Stimulated activated CD8-positive, alpha-beta memory T cell treated with anti-CD3 and anti-CD28 coated beads, Interleukin-15, amount 100 ng/mL, for 24 hours (primary cell): ENCODE measurements at regions not wholly inside any gene's neighbourhood (a gene's known extent, or its start where the extent isn't known, plus 50 kb on each side); places are given as distances from the start of the nearest gene placed in this dataset.
"Not testable (repeated sequence)": the region's sequence is repeated elsewhere in the genome, so short reads cannot be mapped to it uniquely, and the experiment has no call there.

ENCODE experiments used
- DNase-seq: peaks from one replicate; pipeline ENCODE4 v3.0.0-alpha.2; 2020; ENCODE audit warnings: low read depth

GRCh38 chr2:37759989-37760388 is 88.5 kb upstream of the CDC42EP3 start:
- not testable (repeated sequence) for DNase-seq

DNA sequence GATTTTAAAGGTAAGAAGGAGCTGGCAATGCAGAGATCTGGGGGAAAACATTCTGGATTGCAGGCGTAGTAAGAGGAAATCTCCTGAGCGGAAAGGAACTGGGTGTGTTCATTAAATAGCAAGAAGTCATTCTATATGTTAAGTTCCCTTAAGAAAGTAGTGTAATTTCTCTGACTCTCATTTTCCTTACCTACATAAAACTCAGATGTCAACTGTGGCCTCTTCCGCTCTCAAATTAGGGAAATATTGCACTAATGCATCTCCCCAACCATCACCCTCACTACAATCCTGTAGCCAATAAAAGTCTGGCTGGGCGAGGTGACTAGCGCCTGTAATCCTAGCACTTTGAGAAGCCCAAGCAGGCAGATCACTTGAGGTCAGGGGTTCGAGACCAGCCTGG is 89.0 kb upstream of the CDC42EP3 start:
- DNase-seq, result no peak

DNA sequence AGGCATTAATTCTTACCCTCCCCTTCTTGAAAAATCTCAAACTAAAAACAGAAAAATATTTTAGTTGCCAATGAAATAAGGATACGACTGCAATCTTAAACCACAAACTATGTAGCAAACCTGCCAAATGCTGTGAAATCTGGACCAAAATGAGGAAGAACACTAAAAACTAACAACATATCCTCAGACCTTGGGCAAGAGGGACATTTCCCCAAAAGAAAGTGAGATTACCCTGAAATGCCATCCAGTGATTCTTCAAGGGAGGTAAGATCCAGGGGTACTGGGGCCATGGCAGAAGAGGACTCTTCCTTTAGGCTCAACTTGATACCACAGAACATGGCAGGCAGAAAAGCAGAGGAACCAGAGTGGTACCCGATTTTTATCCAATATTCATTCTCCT is 90.8 kb upstream of the CDC42EP3 start:
- DNase-seq, result not testable (repeated sequence)

DNA sequence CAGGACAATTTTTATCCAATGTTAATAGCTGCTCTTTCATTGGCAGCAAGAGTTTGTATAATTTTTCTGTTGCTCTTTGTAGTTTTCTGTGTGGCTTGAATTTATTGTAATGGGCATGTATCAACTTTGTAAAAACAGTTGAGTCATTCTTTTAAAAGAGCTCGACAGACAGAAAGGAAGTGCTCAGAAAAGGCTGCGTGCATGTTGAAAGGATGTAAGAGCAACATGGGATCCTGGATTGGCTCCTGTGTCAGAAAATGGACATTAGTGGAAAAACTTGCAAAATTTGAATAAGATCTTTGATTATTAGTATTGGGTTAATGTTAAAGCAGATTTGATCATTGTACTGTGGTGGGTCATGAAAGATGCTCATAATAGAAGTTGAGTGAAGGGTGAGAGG is 93.3 kb upstream of the CDC42EP3 start:
- DNase-seq, result no peak

DNA sequence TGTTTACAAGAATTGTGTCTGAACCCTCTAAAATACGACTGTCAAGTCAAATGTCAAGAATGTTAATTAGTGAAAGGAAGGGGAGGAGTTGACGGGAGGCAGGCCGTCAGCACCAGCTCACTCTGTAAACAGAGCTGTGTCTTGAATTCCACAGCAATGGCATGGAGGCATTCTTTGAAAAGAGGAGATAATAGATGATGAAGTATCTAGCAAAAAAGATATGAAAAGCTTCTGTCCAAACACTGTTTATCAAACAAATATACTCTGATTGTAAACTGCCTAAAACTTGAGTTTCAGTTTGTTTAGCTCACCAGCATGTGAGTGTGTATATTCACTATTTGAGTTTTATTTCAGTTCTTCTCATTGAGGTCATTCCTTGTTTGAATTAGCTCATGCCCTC is 94.7 kb upstream of the CDC42EP3 start:
- DNase-seq, result no peak

- no peak for DNase-seq
Observed at GRCh38 chr2:37767046-37767445, 95.6 kb upstream of the CDC42EP3 start.

- no peak for DNase-seq
Observed at GRCh38 chr2:37767959-37768925, 96.8 kb upstream of the CDC42EP3 start.

DNA sequence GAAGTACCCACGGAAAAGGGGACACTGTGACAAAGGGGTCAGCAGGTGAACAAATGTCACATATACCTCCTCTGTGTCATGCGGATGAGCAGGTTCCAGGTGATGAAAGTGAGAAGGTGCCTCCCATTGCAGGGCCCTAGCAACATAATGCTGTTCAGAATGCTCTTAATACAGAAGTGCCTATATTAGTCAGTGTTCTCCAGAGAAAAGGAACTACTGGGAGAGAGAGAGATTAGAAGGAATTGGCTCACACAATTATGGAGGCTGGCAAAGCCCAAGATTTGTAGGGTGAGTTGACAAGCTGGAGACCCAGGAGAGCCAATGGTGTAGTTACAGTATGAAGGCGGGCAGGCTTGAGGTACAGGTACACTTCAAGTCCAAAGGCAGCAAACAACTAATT is 98.1 kb upstream of the CDC42EP3 start:
- DNase-seq, result no peak

DNA sequence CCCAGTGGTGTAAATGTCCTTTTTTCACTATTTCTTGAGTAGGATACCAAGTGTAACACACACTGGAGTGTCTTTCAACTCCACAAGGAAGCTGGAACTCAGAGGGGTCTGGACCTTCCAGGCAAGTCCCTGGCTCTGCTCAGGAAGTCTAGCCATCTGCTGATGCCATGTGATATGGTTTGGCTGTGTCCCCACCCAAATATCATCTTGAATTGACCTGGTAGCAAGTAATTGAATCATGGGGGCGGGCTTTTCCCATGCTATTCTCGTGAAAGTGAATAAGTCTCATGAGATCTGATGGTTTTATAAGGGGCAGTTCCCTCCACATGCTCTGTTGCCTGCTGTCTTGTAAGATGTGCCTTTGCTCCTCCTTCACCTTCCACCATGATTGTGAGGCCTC is 99.4 kb upstream of the CDC42EP3 start:
- DNase-seq, result no peak

DNA sequence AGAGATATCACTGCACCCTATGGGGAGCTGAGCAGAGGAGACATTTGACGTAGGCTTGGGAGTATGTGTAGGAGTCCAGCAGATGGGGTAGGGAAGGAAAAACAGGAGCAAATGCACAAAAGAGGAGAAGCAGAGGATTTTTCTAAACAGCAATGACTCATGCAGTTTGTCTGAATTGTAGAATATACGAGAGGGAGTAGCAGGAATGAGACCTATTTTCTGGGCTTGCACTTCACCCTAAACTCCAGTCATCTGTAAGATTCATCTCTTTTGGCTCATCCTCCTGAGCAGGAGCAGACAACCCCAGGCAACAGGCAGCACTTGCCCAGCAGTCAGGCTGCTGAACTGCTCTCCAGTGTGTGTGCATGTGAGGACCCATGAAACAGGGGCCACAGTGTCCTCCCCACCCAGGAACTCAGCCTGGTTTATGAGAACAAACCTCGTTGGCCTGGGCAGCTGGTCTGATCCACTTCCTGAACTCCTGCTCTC is 100.2 kb upstream of the CDC42EP3 start:
- DNase-seq, result no peak

GRCh38 chr2:37773371-37774130 is 102.1 kb upstream of the CDC42EP3 start:
- no peak for DNase-seq

GRCh38 chr2:37774171-37774944 is 102.9 kb upstream of the CDC42EP3 start:
- not testable (repeated sequence) for DNase-seq

- DNase-seq, result no peak
Observed at GRCh38 chr2:37774976-37775907, 103.8 kb upstream of the CDC42EP3 start.

- DNase-seq, result no peak
Observed at GRCh38 chr2:37775908-37776250, 104.4 kb upstream of the CDC42EP3 start.

GRCh38 chr2:37776487-37776886 is 105.0 kb upstream of the CDC42EP3 start:
- no peak for DNase-seq

- DNase-seq, result no peak
Observed at GRCh38 chr2:37779139-37779538, 107.7 kb upstream of the CDC42EP3 start.

- no peak for DNase-seq
Observed at GRCh38 chr2:37779611-37780386, 108.4 kb upstream of the CDC42EP3 start.

- no peak for DNase-seq
Observed at GRCh38 chr2:37780387-37780676, 108.9 kb upstream of the CDC42EP3 start.

- no peak for DNase-seq
Observed at GRCh38 chr2:37781028-37781427, 109.6 kb upstream of the CDC42EP3 start.

- DNase-seq, result no peak
Observed at GRCh38 chr2:37782155-37782673, 110.8 kb upstream of the CDC42EP3 start.
